Gastrocnemius medialis (tissue), 4 donors: ENCODE measurements at regions not wholly inside any gene's neighbourhood (a gene's known extent, or its start where the extent isn't known, plus 50 kb on each side); places are given as distances from the start of the nearest gene placed in this dataset.

ENCODE experiments used
- POLR2A ChIP-seq, 2 donors: fragments of 450-650 bp; IDR thresholded peaks; one replicate each; pipeline ENCODE4 v1.6.1; 2017; ENCODE audit warnings: antibody characterized with exemption in 2 of 2, mild to moderate bottlenecking in 2 of 2, moderate library complexity in 2 of 2
- TF ChIP-seq, protein P1 (sequence below), 5 experiments: fragments of 450-650 bp in 3 of 5; fragments of 200-600 bp in 2 of 5; sonication (generic) in 2 of 5; IDR thresholded peaks in 4 of 5; conservative IDR thresholded peaks in 1 of 5; 1 replicate in 4 of 5; 2 replicates in 1 of 5; pipeline ENCODE4 v1.5.1; 2016 to 2019; ENCODE audit warnings: antibody characterized with exemption in 5 of 5, mild to moderate bottlenecking in 3 of 5, moderate library complexity in 3 of 5

DNA sequence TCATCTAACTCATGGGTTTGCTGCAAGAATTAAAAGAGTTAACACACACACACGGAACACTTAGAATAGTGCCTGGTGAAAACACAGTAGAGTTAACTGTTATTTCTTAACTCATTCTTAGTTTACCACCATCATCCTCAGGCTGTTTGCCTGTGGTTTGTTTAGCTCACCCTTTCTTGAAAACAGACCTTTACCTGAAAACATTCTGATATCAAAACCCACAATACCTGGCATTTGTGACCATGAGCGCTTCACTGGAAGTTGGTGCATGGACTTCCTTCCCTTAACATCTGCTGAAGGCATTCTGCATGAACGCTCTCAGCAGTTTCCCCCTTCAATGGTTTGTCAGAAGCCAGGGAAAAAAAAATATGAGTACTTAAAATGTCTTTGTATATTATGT, 256.0 kb downstream of the ETS1 start:
- TF ChIP-seq, protein P1, sequence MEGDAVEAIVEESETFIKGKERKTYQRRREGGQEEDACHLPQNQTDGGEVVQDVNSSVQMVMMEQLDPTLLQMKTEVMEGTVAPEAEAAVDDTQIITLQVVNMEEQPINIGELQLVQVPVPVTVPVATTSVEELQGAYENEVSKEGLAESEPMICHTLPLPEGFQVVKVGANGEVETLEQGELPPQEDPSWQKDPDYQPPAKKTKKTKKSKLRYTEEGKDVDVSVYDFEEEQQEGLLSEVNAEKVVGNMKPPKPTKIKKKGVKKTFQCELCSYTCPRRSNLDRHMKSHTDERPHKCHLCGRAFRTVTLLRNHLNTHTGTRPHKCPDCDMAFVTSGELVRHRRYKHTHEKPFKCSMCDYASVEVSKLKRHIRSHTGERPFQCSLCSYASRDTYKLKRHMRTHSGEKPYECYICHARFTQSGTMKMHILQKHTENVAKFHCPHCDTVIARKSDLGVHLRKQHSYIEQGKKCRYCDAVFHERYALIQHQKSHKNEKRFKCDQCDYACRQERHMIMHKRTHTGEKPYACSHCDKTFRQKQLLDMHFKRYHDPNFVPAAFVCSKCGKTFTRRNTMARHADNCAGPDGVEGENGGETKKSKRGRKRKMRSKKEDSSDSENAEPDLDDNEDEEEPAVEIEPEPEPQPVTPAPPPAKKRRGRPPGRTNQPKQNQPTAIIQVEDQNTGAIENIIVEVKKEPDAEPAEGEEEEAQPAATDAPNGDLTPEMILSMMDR (IDR thresholded peaks at IDR 0.05 in 4 of 5, conservative IDR thresholded peaks at IDR 0.05 in 1 of 5): no peak
- no peak for TF ChIP-seq POLR2A (IDR thresholded peaks at IDR 0.05)
